K562 (cell line): ENCODE measurements at regions not wholly inside any gene's neighbourhood (a gene's known extent, or its start where the extent isn't known, plus 50 kb on each side); places are given as distances from the start of the nearest gene placed in this dataset.

Source experiments
- ATAC-seq: fragments of 200-7000 bp; cut with Tn5 transposase; 3 replicates; pipeline ENCODE4 v1.9.1; 2020; ENCODE audit warnings: moderate library complexity
- BruUV-seq: library from RNA; stranded (reverse); fragments of 400-500 nt; replicated peaks from 2 replicates; lab custom pipeline; 2021; lab: Mats Ljungman, UMichigan
- CTCF ChIA-PET: fragments of 300-600 bp; formaldehyde crosslinking; extraction: SDS; loops from one replicate; lab custom pipeline; 2021; ENCODE audit warnings: low intra/inter-chr PET ratio; lab: Yijun Ruan, JAX
- POLR2A ChIA-PET: fragments of 300-600, 350-650 bp; sonication (Branson Sonifier 250); formaldehyde crosslinking; extraction: SDS; loops from one replicate; lab custom pipeline; 2021; ENCODE audit warnings: antibody characterized with exemption, inconsistent platforms; lab: Yijun Ruan, JAX
- DNase-seq, 4 experiments: peaks; one replicate each; pipeline versions ENCODE4 v3.0.0 to v3.0.0-alpha.2; 2011 to 2018; ENCODE audit warnings: low spot score in 3 of 4, mixed read lengths in 3 of 4; ENCODE audit errors: extremely low read depth in 1 of 4
- FAIRE-seq: peaks from 2 replicates; lab custom pipeline; 2011; peaks lifted over from hg19 to GRCh38; lab: Jason Lieb, UNC
- H2AFZ ChIP-seq: 2 replicates; pipeline ENCODE4 v1.6.0; 2011; ENCODE audit warnings: low read depth, low read length, control low read depth, inconsistent platforms
- H3K27ac ChIP-seq: fragments of 200-600 bp; 3 replicates; pipeline ENCODE4 v1.8.0; 2011; ENCODE audit warnings: low read depth, mild to moderate bottlenecking, control low read depth, inconsistent platforms, low read length, moderate library complexity, mixed read lengths; ENCODE audit errors: extremely low read depth
- H3K27me3 ChIP-seq, 2 experiments: fragments of 300-600 bp in 1 of 2; 2 replicates in 1 of 2; 3 replicates in 1 of 2; pipeline versions ENCODE4 v1.6.0 to v1.8.0; 2011; ENCODE audit warnings: inconsistent platforms in 2 of 2, low read length in 2 of 2, mild to moderate bottlenecking in 1 of 2, mixed read lengths in 1 of 2, moderate library complexity in 1 of 2; ENCODE audit not compliant: control insufficient read depth in 2 of 2, insufficient read depth in 2 of 2
- H3K36me3 ChIP-seq: fragments of 300-600 bp; 3 replicates; pipeline ENCODE4 v1.8.0; 2011; ENCODE audit warnings: mild to moderate bottlenecking, low read length, inconsistent platforms; ENCODE audit not compliant: control insufficient read depth, insufficient read depth
- H3K4me1 ChIP-seq, 2 experiments: fragments of 200-600 bp in 1 of 2; replicated peaks in 1 of 2; 2 replicates in 1 of 2; 3 replicates in 1 of 2; pipeline versions ENCODE4 v1.5.1 to v1.8.0; 2011; ENCODE audit warnings: inconsistent platforms in 2 of 2, low read length in 2 of 2, mild to moderate bottlenecking in 1 of 2, mixed read lengths in 1 of 2, moderate library complexity in 1 of 2; ENCODE audit not compliant: control insufficient read depth in 2 of 2, insufficient read depth in 2 of 2
- H3K4me2 ChIP-seq: 2 replicates; pipeline ENCODE4 v1.6.1; 2011; ENCODE audit warnings: low read length, control low read depth, inconsistent platforms, mixed read lengths; ENCODE audit not compliant: insufficient read depth
- H3K4me3 ChIP-seq: fragments of 200-600 bp; sonication (generic), shearing (Covaris generic); 2 replicates; pipeline ENCODE4 v1.5.1; 2016; ENCODE audit warnings: control low read depth, inconsistent platforms
- H3K79me2 ChIP-seq: fragments of 200-600 bp; 3 replicates; pipeline ENCODE4 v1.8.0; 2011; ENCODE audit warnings: low read length, inconsistent platforms; ENCODE audit not compliant: control insufficient read depth, insufficient read depth
- H3K9ac ChIP-seq, 2 experiments: 2 replicates each; pipeline versions ENCODE4 v1.6.0 to v1.6.1; 2011; ENCODE audit warnings: low read depth in 2 of 2, low read length in 2 of 2, control low read depth in 1 of 2, inconsistent platforms in 1 of 2, mild to moderate bottlenecking in 1 of 2, mixed read lengths in 1 of 2; ENCODE audit not compliant: insufficient read depth in 1 of 2
- H3K9me1 ChIP-seq: one replicate; pipeline ENCODE4 v1.6.0; 2011; ENCODE audit warnings: inconsistent platforms, mild to moderate bottlenecking, low read length, moderate library complexity; ENCODE audit not compliant: control insufficient read depth, insufficient read depth
- H3K9me3 ChIP-seq: replicated peaks from 2 replicates; pipeline ENCODE4 v1.5.1; 2011; ENCODE audit warnings: low read depth, low read length, inconsistent platforms; ENCODE audit not compliant: control insufficient read depth, insufficient read depth
- H4K20me1 ChIP-seq: replicated peaks from 2 replicates; pipeline ENCODE4 v1.6.1; 2011; ENCODE audit warnings: low read length, inconsistent platforms, mixed read lengths; ENCODE audit not compliant: control insufficient read depth, insufficient read depth
- CBFA2T3 ChIP-seq: fragments of 450-650 bp; IDR thresholded peaks from 2 replicates; pipeline ENCODE4 v1.6.1; 2017
- CBFB ChIP-seq: sonication (generic); formaldehyde crosslinking; IDR thresholded peaks from 2 replicates; pipeline ENCODE4 v1.4.0; 2020; ENCODE audit warnings: mild to moderate bottlenecking, missing genetic modification reagents
- CHCHD3 ChIP-seq: fragments of 250-450 bp; sonication (Bioruptor Pico); IDR thresholded peaks from 2 replicates; pipeline ENCODE4 v2.1.2; 2022; ENCODE audit warnings: mild to moderate bottlenecking
- FOS ChIP-seq: IDR thresholded peaks from 3 replicates; pipeline ENCODE4 v1.6.1; 2011; ENCODE audit not compliant: insufficient read length; ENCODE audit errors: extremely low read depth
- MLX ChIP-seq, 2 experiments: fragments of 450-650 bp in 1 of 2; sonication (generic) in 1 of 2; formaldehyde crosslinking; conservative IDR thresholded peaks; 2 replicates each; pipeline versions ENCODE4 v1.4.0 to v1.8.1; 2020 to 2022; ENCODE audit warnings: mild to moderate bottlenecking in 1 of 2, missing genetic modification reagents in 1 of 2
- NR3C1 ChIP-seq: sonication (generic); formaldehyde crosslinking; IDR thresholded peaks from 2 replicates; pipeline ENCODE4 v1.8.1; 2022; ENCODE audit warnings: missing genetic modification reagents
- POU5F1 ChIP-seq: fragments of 150-350 bp; IDR thresholded peaks from 2 replicates; pipeline ENCODE4 v1.6.1; 2014; ENCODE audit warnings: borderline replicate concordance, low read length, low read depth, mild to moderate bottlenecking; ENCODE audit not compliant: partially characterized antibody
- XRCC3 ChIP-seq: fragments of 450-650 bp; IDR thresholded peaks from 2 replicates; pipeline ENCODE4 v1.6.1; 2017; ENCODE audit warnings: mild to moderate bottlenecking, moderate library complexity
- ZNF347 ChIP-seq: fragments of 450-650 bp; formaldehyde crosslinking; IDR thresholded peaks from 2 replicates; pipeline ENCODE4 v1.4.0; 2020; ENCODE audit warnings: low read depth, mild to moderate bottlenecking, moderate library complexity
- ZNF384 ChIP-seq: IDR thresholded peaks from 2 replicates; pipeline ENCODE4 v1.6.1; 2012; ENCODE audit warnings: low read depth, low read length, improper control_type of control experiment
- ZNF444 ChIP-seq: fragments of 250-450 bp; sonication (Bioruptor Pico); IDR thresholded peaks from 2 replicates; pipeline ENCODE4 v1.4.0; 2020; ENCODE audit warnings: mild to moderate bottlenecking, moderate library complexity
- ZNF778 ChIP-seq: fragments of 450-650 bp; formaldehyde crosslinking; IDR thresholded peaks from 2 replicates; pipeline ENCODE4 v1.4.0; 2020; ENCODE audit warnings: mild to moderate bottlenecking, moderate library complexity
- WGBS: fragments of 100-300 bp; shearing (Covaris generic); methylation state at CpG from one replicate; pipeline ENCODE4 v1.1.6; 2016; ENCODE audit warnings: low coverage, mixed read lengths; ENCODE audit not compliant: insufficient coverage; ENCODE audit errors: missing lambda C conversion rate; 5-methylcytosine and 5-hydroxymethylcytosine counted together
- in situ Hi-C: fragments of 300-500 bp; cut with MboI; formaldehyde crosslinking; loops from 4 replicates; pipeline ENCODE4 v1.15.0; 2018; ENCODE audit warnings: inconsistent platforms, mixed read lengths
- intact Hi-C: fragments of 100-400 bp; cut with micrococcal nuclease; formaldehyde crosslinking; loops from 2 replicates; pipeline ENCODE4 v1.14.2; 2022
- TF ChIP-seq, protein P1 (sequence below): sonication (generic); formaldehyde crosslinking; IDR thresholded peaks from 2 replicates; pipeline ENCODE4 v1.8.1; 2023; ENCODE audit warnings: mild to moderate bottlenecking, missing genetic modification reagents
- TF ChIP-seq, protein P2 (sequence below): fragments of 250-450 bp; sonication (Bioruptor Pico); IDR thresholded peaks from 2 replicates; pipeline ENCODE4 v1.5.0; 2021

DNA sequence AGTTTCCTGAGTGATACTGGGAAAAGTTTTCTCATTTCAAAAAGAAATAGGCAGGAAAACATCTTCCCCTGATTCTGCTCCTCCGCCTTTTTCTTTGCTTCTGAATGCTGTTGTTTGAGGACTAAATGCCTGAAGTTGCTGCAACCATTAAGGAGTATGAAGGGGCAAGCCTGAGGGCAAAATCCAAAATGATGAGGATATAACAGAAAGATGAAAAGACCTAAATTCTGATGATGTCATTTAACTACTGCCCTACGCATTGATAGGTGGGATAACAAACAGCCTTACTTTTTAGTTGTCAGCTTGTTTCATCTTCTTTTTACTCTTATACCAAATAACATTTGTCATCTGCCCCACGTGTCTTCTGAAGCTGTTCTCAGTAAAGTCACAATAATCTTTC is 474.6 kb upstream of the MMS22L start (continued):
- TF ChIP-seq CBFB (CRISPR knock-in tag) (no peak), XRCC3 (no peak), ZNF778 (no peak), ZNF444 (no peak), MLX (CRISPR knock-in tag; conservative IDR thresholded peaks at IDR 0.05) (no peak)

- 0% methylated on average over 1 of the region's 1 CpG for WGBS
- no peak for ATAC-seq
- BruUV-seq: no TSS peak
- H3K36me3 ChIP-seq: no peaks in the 10 kb centered on the region
- no peak overlapping the region for H3K4me2 ChIP-seq
- no peak overlapping the region for H3K4me3 ChIP-seq
- no peak for FAIRE-seq
- TF ChIP-seq FOS: no peak
- no peak for TF ChIP-seq ZNF384
- no peak for TF ChIP-seq POU5F1
- no peak for TF ChIP-seq CHCHD3
- no peak for TF ChIP-seq ZNF347 (CRISPR knock-in tag)
- no peak for TF ChIP-seq CBFA2T3
- TF ChIP-seq, protein P1, sequence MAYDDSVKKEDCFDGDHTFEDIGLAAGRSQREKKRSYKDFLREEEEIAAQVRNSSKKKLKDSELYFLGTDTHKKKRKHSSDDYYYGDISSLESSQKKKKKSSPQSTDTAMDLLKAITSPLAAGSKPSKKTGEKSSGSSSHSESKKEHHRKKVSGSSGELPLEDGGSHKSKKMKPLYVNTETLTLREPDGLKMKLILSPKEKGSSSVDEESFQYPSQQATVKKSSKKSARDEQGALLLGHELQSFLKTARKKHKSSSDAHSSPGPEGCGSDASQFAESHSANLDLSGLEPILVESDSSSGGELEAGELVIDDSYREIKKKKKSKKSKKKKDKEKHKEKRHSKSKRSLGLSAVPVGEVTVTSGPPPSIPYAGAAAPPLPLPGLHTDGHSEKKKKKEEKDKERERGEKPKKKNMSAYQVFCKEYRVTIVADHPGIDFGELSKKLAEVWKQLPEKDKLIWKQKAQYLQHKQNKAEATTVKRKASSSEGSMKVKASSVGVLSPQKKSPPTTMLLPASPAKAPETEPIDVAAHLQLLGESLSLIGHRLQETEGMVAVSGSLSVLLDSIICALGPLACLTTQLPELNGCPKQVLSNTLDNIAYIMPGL (CRISPR knock-in tag): no peak
- no peak for TF ChIP-seq NR3C1 (CRISPR knock-in tag)
- TF ChIP-seq, protein P2, sequence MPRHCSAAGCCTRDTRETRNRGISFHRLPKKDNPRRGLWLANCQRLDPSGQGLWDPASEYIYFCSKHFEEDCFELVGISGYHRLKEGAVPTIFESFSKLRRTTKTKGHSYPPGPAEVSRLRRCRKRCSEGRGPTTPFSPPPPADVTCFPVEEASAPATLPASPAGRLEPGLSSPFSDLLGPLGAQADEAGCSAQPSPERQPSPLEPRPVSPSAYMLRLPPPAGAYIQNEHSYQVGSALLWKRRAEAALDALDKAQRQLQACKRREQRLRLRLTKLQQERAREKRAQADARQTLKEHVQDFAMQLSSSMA: no peak
- TF ChIP-seq, all 486 proteins: peak for 0
- Histone ChIP-seq H3K27me3 (no peaks in the 10 kb centered on the region), H3K9me1 (no peaks in the 10 kb centered on the region), H3K27ac (no peak overlapping the region), H2AFZ (no peak overlapping the region), H4K20me1 (no peaks in the 10 kb centered on the region), H3K9ac (no peak overlapping the region), H3K9me3 (no peaks in the 10 kb centered on the region), H3K4me1 (no peaks in the 10 kb centered on the region), H3K79me2 (no peaks in the 10 kb centered on the region)
- CTCF ChIA-PET: no interaction called here
- intact Hi-C loops (no loop called here), in situ Hi-C loops (no loop called here)
- POLR2A ChIA-PET: no interaction called here
- no peak for DNase-seq
Measured at GRCh38 chr6:97765461-97765860, 482.4 kb upstream of the MMS22L start.
